ENCODE measurements at regions not wholly inside any gene's neighbourhood (a gene's known extent, or its start where the extent isn't known, plus 50 kb on each side); places are given as distances from the start of the nearest gene placed in this dataset.

DNA sequence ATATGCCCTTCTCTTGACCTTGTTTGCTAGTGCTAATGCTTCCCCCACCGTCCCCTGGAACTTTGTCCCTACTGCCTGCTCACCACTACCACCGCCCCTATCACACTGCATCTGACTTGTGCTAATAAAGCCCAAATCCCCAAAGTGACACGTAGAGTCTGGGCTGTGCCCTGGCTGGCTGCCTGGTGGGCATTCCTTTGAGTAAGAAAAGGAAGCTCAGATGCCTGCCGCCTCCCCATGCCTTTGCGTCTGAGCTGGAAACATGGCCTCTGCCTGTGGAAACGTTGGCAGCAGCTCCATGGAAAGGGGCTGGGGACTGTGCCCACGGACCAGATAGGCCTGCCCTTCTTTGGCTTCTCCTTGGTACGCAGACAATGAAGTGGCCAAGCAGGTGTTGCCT lies 138.3 kb downstream of the CYP26A1 start:
- Histone ChIP-seq H3K4me1 (no peaks in the 10 kb centered on the region), H3K9me3 (no peaks in the 10 kb centered on the region), H3K27me3 (no peaks in the 10 kb centered on the region), H3K4me3 (no peak overlapping the region), H3K27ac (no peak overlapping the region), H3K36me3 (no peaks in the 10 kb centered on the region)
- no peak for TF ChIP-seq POLR2AphosphoS5 (IDR thresholded peaks at IDR 0.05)
- no peak for TF ChIP-seq EP300 (IDR thresholded peaks at IDR 0.05)
- TF ChIP-seq POLR2A (IDR thresholded peaks at IDR 0.05): no peak
- TF ChIP-seq, protein P1, sequence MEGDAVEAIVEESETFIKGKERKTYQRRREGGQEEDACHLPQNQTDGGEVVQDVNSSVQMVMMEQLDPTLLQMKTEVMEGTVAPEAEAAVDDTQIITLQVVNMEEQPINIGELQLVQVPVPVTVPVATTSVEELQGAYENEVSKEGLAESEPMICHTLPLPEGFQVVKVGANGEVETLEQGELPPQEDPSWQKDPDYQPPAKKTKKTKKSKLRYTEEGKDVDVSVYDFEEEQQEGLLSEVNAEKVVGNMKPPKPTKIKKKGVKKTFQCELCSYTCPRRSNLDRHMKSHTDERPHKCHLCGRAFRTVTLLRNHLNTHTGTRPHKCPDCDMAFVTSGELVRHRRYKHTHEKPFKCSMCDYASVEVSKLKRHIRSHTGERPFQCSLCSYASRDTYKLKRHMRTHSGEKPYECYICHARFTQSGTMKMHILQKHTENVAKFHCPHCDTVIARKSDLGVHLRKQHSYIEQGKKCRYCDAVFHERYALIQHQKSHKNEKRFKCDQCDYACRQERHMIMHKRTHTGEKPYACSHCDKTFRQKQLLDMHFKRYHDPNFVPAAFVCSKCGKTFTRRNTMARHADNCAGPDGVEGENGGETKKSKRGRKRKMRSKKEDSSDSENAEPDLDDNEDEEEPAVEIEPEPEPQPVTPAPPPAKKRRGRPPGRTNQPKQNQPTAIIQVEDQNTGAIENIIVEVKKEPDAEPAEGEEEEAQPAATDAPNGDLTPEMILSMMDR (IDR thresholded peaks at IDR 0.05): no peak
- WGBS, 2 donors: 87 to 88% methylated on average over 8 of the region's 8 CpGs
- DNase-seq: no peak
- intact Hi-C loops (cut with DNase I): no loop called here

DNA sequence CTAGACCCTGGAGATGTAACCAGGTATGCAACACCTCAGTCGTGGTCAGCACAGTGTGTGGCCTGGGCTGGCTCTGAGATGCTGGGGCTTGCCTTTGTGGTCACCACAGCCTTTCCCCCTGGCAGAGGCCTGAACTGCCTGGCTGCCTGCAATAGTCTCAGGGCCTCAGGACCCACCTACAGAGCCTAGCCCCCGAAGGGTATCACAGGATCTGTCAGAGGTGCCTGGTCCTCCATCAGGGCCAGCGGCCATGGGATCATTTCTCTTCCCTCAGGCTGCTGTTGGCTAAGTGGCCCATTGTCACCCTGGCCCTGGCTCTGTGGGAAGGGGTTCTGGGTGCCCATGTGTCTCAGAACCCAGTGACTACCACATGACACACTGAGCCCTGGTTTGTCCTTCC lies 141.6 kb downstream of the CYP26A1 start:
- no peaks in the 10 kb centered on the region for H3K9me3 ChIP-seq
- no peak overlapping the region for H3K27ac ChIP-seq
- no peak for TF ChIP-seq POLR2AphosphoS5 (IDR thresholded peaks at IDR 0.05)
- TF ChIP-seq, protein P1 (IDR thresholded peaks at IDR 0.05): no peak
- TF ChIP-seq EP300 (IDR thresholded peaks at IDR 0.05): no peak
- TF ChIP-seq POLR2A (IDR thresholded peaks at IDR 0.05): no peak
- intact Hi-C loops (cut with DNase I): no loop called here
- no peak overlapping the region for H3K4me3 ChIP-seq
- DNase-seq: no peak
- H3K27me3 ChIP-seq: no peaks in the 10 kb centered on the region
- H3K36me3 ChIP-seq: no peaks in the 10 kb centered on the region
- 86 to 90% methylated on average over 3 of the region's 3 CpGs for WGBS, 2 donors
- H3K4me1 ChIP-seq: no peaks in the 10 kb centered on the region

DNA sequence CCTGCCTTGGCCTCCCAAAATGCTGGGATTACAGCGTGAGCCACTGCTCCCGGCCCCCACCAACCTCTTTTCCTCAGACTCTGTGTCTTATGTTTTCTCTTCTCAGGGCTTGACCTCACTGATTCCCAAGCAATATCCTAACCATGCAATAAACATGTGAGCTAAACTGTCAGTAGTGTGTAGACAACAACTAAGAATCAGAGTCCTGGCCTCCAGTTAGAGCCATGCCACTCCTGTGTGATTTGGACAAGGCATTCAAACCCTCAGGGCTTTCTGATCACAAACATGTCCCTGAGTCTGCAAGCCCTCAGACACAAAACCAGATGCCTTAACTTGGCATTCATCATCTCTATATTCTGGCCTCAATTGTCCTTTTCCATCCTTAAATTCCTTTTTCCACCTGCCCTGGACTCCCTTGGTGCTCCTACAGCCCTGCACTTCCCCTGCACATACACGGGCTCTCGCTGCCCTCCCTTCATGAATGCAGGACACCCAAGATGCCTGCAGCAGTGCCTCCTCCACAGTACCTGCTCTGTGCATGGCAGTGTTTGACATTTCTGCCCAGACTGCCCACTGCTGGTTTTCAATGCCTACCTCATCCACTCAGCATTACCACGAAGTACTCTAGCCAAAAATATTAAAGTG lies 142.8 kb downstream of the CYP26A1 start:
- Histone ChIP-seq H3K27ac (no peak overlapping the region), H3K4me1 (no peaks in the 10 kb centered on the region), H3K4me3 (no peak overlapping the region), H3K36me3 (no peaks in the 10 kb centered on the region), H3K27me3 (no peaks in the 10 kb centered on the region), H3K9me3 (no peaks in the 10 kb centered on the region)
- DNase-seq: no peak
- TF ChIP-seq EP300 (IDR thresholded peaks at IDR 0.05) (no peak), POLR2A (IDR thresholded peaks at IDR 0.05) (no peak), POLR2AphosphoS5 (IDR thresholded peaks at IDR 0.05) (no peak)
- TF ChIP-seq, protein P1 (IDR thresholded peaks at IDR 0.05): no peak
- WGBS, 2 donors: 88 to 91% methylated on average over 5 of the region's 5 CpGs
- intact Hi-C loops (cut with DNase I): no loop called here

- DNase-seq: no peak
- H3K4me1 ChIP-seq: no peaks in the 10 kb centered on the region
- intact Hi-C loops (cut with DNase I): no loop called here
- no peaks in the 10 kb centered on the region for H3K27me3 ChIP-seq
- TF ChIP-seq POLR2AphosphoS5 (IDR thresholded peaks at IDR 0.05) (no peak), POLR2A (IDR thresholded peaks at IDR 0.05) (no peak), EP300 (IDR thresholded peaks at IDR 0.05) (no peak)
- TF ChIP-seq, protein P1 (IDR thresholded peaks at IDR 0.05): no peak
- no peak overlapping the region for H3K4me3 ChIP-seq
- H3K36me3 ChIP-seq: no peaks in the 10 kb centered on the region
- no peaks in the 10 kb centered on the region for H3K9me3 ChIP-seq
- H3K27ac ChIP-seq: no peak overlapping the region
These were observed 144.7 kb downstream of the CYP26A1 start for GRCh38 chr10:93218386-93218785.

DNA sequence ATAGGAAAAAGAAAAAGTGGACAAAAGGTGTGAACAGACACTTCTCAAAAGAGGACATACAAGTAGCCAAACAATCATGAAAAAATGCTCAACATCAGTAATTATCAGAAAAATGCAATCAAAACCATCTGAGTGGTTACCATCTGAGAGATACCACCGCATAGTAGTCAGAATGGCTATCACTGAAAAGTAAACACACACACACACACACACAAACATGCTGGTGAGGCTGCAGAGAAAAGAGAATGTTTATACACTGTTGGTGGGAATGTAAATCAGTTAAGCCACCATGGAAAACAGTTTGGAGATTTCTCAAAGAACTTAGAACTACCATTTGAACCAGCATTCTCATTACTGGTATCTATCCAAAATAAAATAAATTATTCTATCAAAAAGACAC lies 145.7 kb downstream of the CYP26A1 start:
- intact Hi-C loops (cut with DNase I): no loop called here
- Histone ChIP-seq H3K27ac (no peak overlapping the region), H3K36me3 (no peaks in the 10 kb centered on the region), H3K27me3 (no peaks in the 10 kb centered on the region), H3K4me3 (no peak overlapping the region), H3K9me3 (no peaks in the 10 kb centered on the region), H3K4me1 (no peaks in the 10 kb centered on the region)
- TF ChIP-seq, protein P1 (IDR thresholded peaks at IDR 0.05): no peak
- TF ChIP-seq POLR2AphosphoS5 (IDR thresholded peaks at IDR 0.05) (no peak), EP300 (IDR thresholded peaks at IDR 0.05) (no peak), POLR2A (IDR thresholded peaks at IDR 0.05) (no peak)
- 67 to 75% methylated on average over 1 of the region's 1 CpG for WGBS, 2 donors
- DNase-seq: no peak

Measured in sigmoid colon (tissue), 6 donors.